ENCODE measurements at regions not wholly inside any gene's neighbourhood (a gene's known extent, or its start where the extent isn't known, plus 50 kb on each side); places are given as distances from the start of the nearest gene placed in this dataset.

GRCh38 chr15:37765786-37766185, 168.7 kb upstream of the TMCO5A start:
- no peak for TF ChIP-seq CTCF (IDR thresholded peaks at IDR 0.05)
- no peak for TF ChIP-seq USF1 (IDR thresholded peaks at IDR 0.05; ENCODE audit: borderline replicate concordance, low read depth)
- TF ChIP-seq YY1 (IDR thresholded peaks at IDR 0.05; ENCODE audit: low read depth) = no peak
- no peak for TF ChIP-seq POLR2AphosphoS5 (IDR thresholded peaks at IDR 0.05; ENCODE audit: low read depth, low read length)
- TF ChIP-seq REST (IDR thresholded peaks at IDR 0.05; ENCODE audit: low read depth, low read length) = no peak
- no peak for TF ChIP-seq USF2 (IDR thresholded peaks at IDR 0.05; ENCODE audit: borderline replicate concordance, low read depth, low read length)
- no peak for TF ChIP-seq MAX (IDR thresholded peaks at IDR 0.05; ENCODE audit: low read depth)
- TF ChIP-seq EP300 (IDR thresholded peaks at IDR 0.05; ENCODE audit: borderline replicate concordance in 1 of 2, low read depth in 1 of 2, low read length in 1 of 2) = no peak

Measured in SK-N-SH (cell line).